A673 (cell line): ENCODE measurements at regions not wholly inside any gene's neighbourhood (a gene's known extent, or its start where the extent isn't known, plus 50 kb on each side); places are given as distances from the start of the nearest gene placed in this dataset.

Experiments used
- BruUV-seq: library from RNA; stranded (reverse); fragments of 400-500 nt; replicated peaks from 2 replicates; lab custom pipeline; 2021; lab: Mats Ljungman, UMichigan
- CTCF ChIA-PET: fragments of 300-600 bp; sonication (Branson Sonifier 250); formaldehyde crosslinking; loops from one replicate; lab custom pipeline; 2022; ENCODE audit warnings: antibody characterized with exemption; lab: Charles Lee
- POLR2A ChIA-PET: fragments of 300-600 bp; sonication (Branson Sonifier 250); formaldehyde crosslinking; loops from one replicate; lab custom pipeline; 2022; ENCODE audit warnings: antibody characterized with exemption; ENCODE audit not compliant: low non-redundant PET; lab: Charles Lee
- DNase-seq: peaks from one replicate; pipeline ENCODE4 v3.0.0-alpha.2; 2015; ENCODE audit warnings: low spot score
- H3K27ac ChIP-seq: fragments of 200-600 bp; sonication (generic); 2 replicates; pipeline ENCODE4 v1.5.1; 2016; ENCODE audit warnings: mixed run types, low read depth, mild to moderate bottlenecking, mixed read lengths, antibody characterized with exemption, low read length; ENCODE audit not compliant: poor library complexity, severe bottlenecking
- H3K27me3 ChIP-seq: fragments of 200-600 bp; sonication (generic); replicated peaks from 2 replicates; pipeline ENCODE4 v1.6.1; 2017; ENCODE audit warnings: mixed run types, low read depth, mild to moderate bottlenecking, mixed read lengths, antibody characterized with exemption, low read length; ENCODE audit not compliant: insufficient read depth, poor library complexity
- H3K36me3 ChIP-seq: fragments of 200-600 bp; sonication (generic); 2 replicates; pipeline ENCODE4 v1.6.1; 2016; ENCODE audit warnings: mixed run types, mild to moderate bottlenecking, mixed read lengths, antibody characterized with exemption, low read length; ENCODE audit not compliant: insufficient read depth, poor library complexity, severe bottlenecking
- H3K4me1 ChIP-seq: fragments of 200-600 bp; sonication (generic); 2 replicates; pipeline ENCODE4 v1.6.1; 2017; ENCODE audit warnings: mixed run types, mild to moderate bottlenecking, mixed read lengths, antibody characterized with exemption, low read length; ENCODE audit not compliant: insufficient read depth, poor library complexity, severe bottlenecking
- H3K4me3 ChIP-seq: fragments of 200-600 bp; sonication (generic); 2 replicates; pipeline ENCODE4 v1.5.1; 2016; ENCODE audit warnings: low read depth, mixed run types, mild to moderate bottlenecking, mixed read lengths, low read length; ENCODE audit not compliant: poor library complexity, severe bottlenecking
- H3K9me3 ChIP-seq: fragments of 200-600 bp; sonication (generic); 2 replicates; pipeline ENCODE4 v1.6.1; 2016; ENCODE audit warnings: mixed run types, low read depth, mild to moderate bottlenecking, mixed read lengths, antibody characterized with exemption, low read length; ENCODE audit not compliant: poor library complexity, severe bottlenecking
- CTCF ChIP-seq: fragments of 300-800, 200-600 bp; sonication (generic); conservative IDR thresholded peaks from 2 replicates; pipeline ENCODE4 v1.5.1; 2017; ENCODE audit warnings: low read depth, mild to moderate bottlenecking, antibody characterized with exemption, low read length, moderate library complexity, mixed read lengths
- EZH2 ChIP-seq: fragments of 200-600 bp; sonication (generic); IDR thresholded peaks from 2 replicates; pipeline ENCODE4 v1.6.1; 2017; ENCODE audit warnings: borderline replicate concordance, low read depth, mild to moderate bottlenecking, mixed read lengths, antibody characterized with exemption, low read length; ENCODE audit not compliant: poor library complexity, severe bottlenecking
- intact Hi-C: fragments of 100-400 bp; cut with micrococcal nuclease; formaldehyde crosslinking; loops from one replicate; pipeline ENCODE4 v1.10.0; 2022; ENCODE audit not compliant: unreplicated experiment

- intact Hi-C loops: no loop called here
- no peak overlapping the region for H3K4me3 ChIP-seq
- BruUV-seq: no TSS peak
Observed at GRCh38 chr5:12312343-12312742, 408.1 kb upstream of the CTNND2 start.

GRCh38 chr5:12294151-12294550 lies 389.9 kb upstream of the CTNND2 start:
- intact Hi-C loops: no loop called here
- CTCF ChIA-PET: no interaction called here
- Histone ChIP-seq H3K36me3 (no peaks in the 10 kb centered on the region), H3K9me3 (peaks cover 30% of the 10 kb centered on the region), H3K27ac (no peak overlapping the region), H3K27me3 (no peaks in the 10 kb centered on the region), H3K4me3 (no peak overlapping the region), H3K4me1 (no peaks in the 10 kb centered on the region)
- no TSS peak for BruUV-seq
- no peak for DNase-seq
- TF ChIP-seq CTCF (no peak), EZH2 (no peak)
- POLR2A ChIA-PET: no interaction called here

More at GRCh38 chr5:12312343-12312742, 408.1 kb upstream of the CTNND2 start:
- Histone ChIP-seq H3K9me3 (peaks cover 27% of the 10 kb centered on the region), H3K36me3 (no peaks in the 10 kb centered on the region), H3K27ac (no peak overlapping the region), H3K27me3 (no peaks in the 10 kb centered on the region), H3K4me1 (no peaks in the 10 kb centered on the region)
- no peak for DNase-seq
- ChIA-PET CTCF (no interaction called here), POLR2A (no interaction called here)
- no peak for TF ChIP-seq CTCF
- no peak for TF ChIP-seq EZH2

- no peaks in the 10 kb centered on the region for H3K27me3 ChIP-seq
- TF ChIP-seq CTCF (no peak), EZH2 (no peak)
- H3K4me1 ChIP-seq: no peaks in the 10 kb centered on the region
- peaks cover 34% of the 10 kb centered on the region for H3K9me3 ChIP-seq
- ChIA-PET CTCF (no interaction called here), POLR2A (no interaction called here)
- intact Hi-C loops: no loop called here
- H3K4me3 ChIP-seq: no peak overlapping the region
- no peaks in the 10 kb centered on the region for H3K36me3 ChIP-seq
- no peak for DNase-seq
- H3K27ac ChIP-seq: no peak overlapping the region
- BruUV-seq: no TSS peak
Observed at GRCh38 chr5:12292610-12293204, 388.5 kb upstream of the CTNND2 start.
